GM23338 (cell line): ENCODE measurements at regions not wholly inside any gene's neighbourhood (a gene's known extent, or its start where the extent isn't known, plus 50 kb on each side); places are given as distances from the start of the nearest gene placed in this dataset.
A peak's percentile ranks its signal among the peaks of the same experiment; 100 is the strongest.

ENCODE experiments used
- ATAC-seq: fragments of 200-7000 bp; cut with Tn5 transposase; 3 replicates; pipeline ENCODE4 v1.9.1; 2020
- DNase-seq: peaks from one replicate; pipeline ENCODE4 v3.0.0-alpha.2; 2015; ENCODE audit warnings: low spot score
- H2AFZ ChIP-seq: fragments of 200-600 bp; sonication (generic); 2 replicates; pipeline ENCODE4 v1.8.0; 2016; ENCODE audit warnings: antibody characterized with exemption, mild to moderate bottlenecking, moderate library complexity
- H3F3A ChIP-seq: fragments of 200-600 bp; sonication (generic); replicated peaks from 2 replicates; pipeline ENCODE4 v1.8.0; 2017; ENCODE audit warnings: antibody characterized with exemption, mixed run types, low read depth
- H3K27ac ChIP-seq: fragments of 200-600 bp; sonication (generic); 2 replicates; pipeline ENCODE4 v1.6.1; 2016; ENCODE audit warnings: low read depth
- H3K27me3 ChIP-seq: fragments of 200-600 bp; sonication (generic); 2 replicates; pipeline ENCODE4 v1.8.0; 2016; ENCODE audit warnings: mild to moderate bottlenecking, mixed run types, moderate library complexity; ENCODE audit not compliant: insufficient read depth
- H3K36me3 ChIP-seq: fragments of 200-600 bp; sonication (generic); 2 replicates; pipeline ENCODE4 v1.8.0; 2016; ENCODE audit warnings: mild to moderate bottlenecking; ENCODE audit not compliant: insufficient read depth
- H3K4me1 ChIP-seq: fragments of 200-600 bp; sonication (generic); 2 replicates; pipeline ENCODE4 v1.8.0; 2016; ENCODE audit warnings: mild to moderate bottlenecking, moderate library complexity; ENCODE audit not compliant: insufficient read depth
- H3K4me2 ChIP-seq: fragments of 200-600 bp; sonication (generic); 2 replicates; pipeline ENCODE4 v1.7.1; 2017; ENCODE audit warnings: mixed run types
- H3K4me3 ChIP-seq: fragments of 200-600 bp; sonication (generic); 2 replicates; pipeline ENCODE4 v1.6.1; 2016; ENCODE audit warnings: mixed run types
- H3K79me2 ChIP-seq: fragments of 200-600 bp; sonication (generic); replicated peaks from 2 replicates; pipeline ENCODE4 v1.8.0; 2017; ENCODE audit warnings: mild to moderate bottlenecking; ENCODE audit not compliant: insufficient read depth
- H3K9me2 ChIP-seq: fragments of 200-600 bp; sonication (generic); 2 replicates; pipeline ENCODE4 v1.8.0; 2017; ENCODE audit not compliant: insufficient read depth
- H4K20me1 ChIP-seq: fragments of 200-600 bp; sonication (generic); replicated peaks from 2 replicates; pipeline ENCODE4 v1.8.0; 2017; ENCODE audit warnings: mild to moderate bottlenecking; ENCODE audit not compliant: insufficient read depth
- H3K27ac Mint-ChIP-seq: 2 replicates; pipeline ENCODE4 v1.8.0; 2020; ENCODE audit warnings: inconsistent platforms, mild to moderate bottlenecking, moderate library complexity, mixed read lengths
- H3K27me3 Mint-ChIP-seq: 3 replicates; pipeline ENCODE4 v1.8.0; 2022; ENCODE audit warnings: low read depth, mild to moderate bottlenecking, moderate library complexity, mixed read lengths, inconsistent platforms; ENCODE audit not compliant: insufficient read depth, poor library complexity
- H3K36me3 Mint-ChIP-seq: 3 replicates; pipeline ENCODE4 v1.8.0; 2021; ENCODE audit warnings: low read depth, mild to moderate bottlenecking, inconsistent platforms, moderate library complexity, mixed read lengths
- H3K4me1 Mint-ChIP-seq: 3 replicates; pipeline ENCODE4 v1.8.0; 2020; ENCODE audit warnings: mild to moderate bottlenecking, inconsistent platforms, mixed read lengths
- H3K4me3 Mint-ChIP-seq: 3 replicates; pipeline ENCODE4 v1.8.0; 2021; ENCODE audit warnings: moderate library complexity, mild to moderate bottlenecking, inconsistent platforms, mixed read lengths
- H3K9me3 Mint-ChIP-seq: 3 replicates; pipeline ENCODE4 v1.8.0; 2020; ENCODE audit warnings: moderate library complexity, mild to moderate bottlenecking, inconsistent platforms, mixed read lengths
- JUNB ChIP-seq: IDR thresholded peaks from one replicate; pipeline ENCODE4 v1.6.1; 2016; ENCODE audit warnings: antibody characterized with exemption; ENCODE audit not compliant: unreplicated experiment
- NANOG ChIP-seq: IDR thresholded peaks from 2 replicates; pipeline ENCODE4 v1.6.1; 2016; ENCODE audit warnings: antibody characterized with exemption, borderline replicate concordance
- STAT1 ChIP-seq: IDR thresholded peaks from one replicate; pipeline ENCODE4 v1.6.1; 2016; ENCODE audit warnings: antibody characterized with exemption; ENCODE audit not compliant: unreplicated experiment
- ZNF114 ChIP-seq: fragments of 250-450 bp; sonication (Bioruptor Pico); IDR thresholded peaks from 2 replicates; pipeline ENCODE4 v1.5.0; 2020; ENCODE audit warnings: mild to moderate bottlenecking, moderate library complexity
- TF ChIP-seq, protein P1 (sequence below): fragments of 250-450 bp; sonication (Bioruptor Pico); IDR thresholded peaks from 2 replicates; pipeline ENCODE4 v1.5.0; 2020; ENCODE audit warnings: mild to moderate bottlenecking, moderate library complexity
- TF ChIP-seq, protein P2 (sequence below), 2 experiments: fragments of 200-600 bp in 1 of 2; sonication (generic) in 1 of 2; conservative IDR thresholded peaks; 2 replicates each; pipeline versions ENCODE4 v1.5.1 to v1.6.1; 2016 to 2017; ENCODE audit warnings: antibody characterized with exemption in 2 of 2, low read depth in 2 of 2, mild to moderate bottlenecking in 2 of 2, moderate library complexity in 1 of 2
- TF ChIP-seq, protein P3 (sequence below): IDR thresholded peaks from one replicate; pipeline ENCODE4 v1.6.1; 2018; ENCODE audit warnings: antibody characterized with exemption; ENCODE audit not compliant: unreplicated experiment

DNA sequence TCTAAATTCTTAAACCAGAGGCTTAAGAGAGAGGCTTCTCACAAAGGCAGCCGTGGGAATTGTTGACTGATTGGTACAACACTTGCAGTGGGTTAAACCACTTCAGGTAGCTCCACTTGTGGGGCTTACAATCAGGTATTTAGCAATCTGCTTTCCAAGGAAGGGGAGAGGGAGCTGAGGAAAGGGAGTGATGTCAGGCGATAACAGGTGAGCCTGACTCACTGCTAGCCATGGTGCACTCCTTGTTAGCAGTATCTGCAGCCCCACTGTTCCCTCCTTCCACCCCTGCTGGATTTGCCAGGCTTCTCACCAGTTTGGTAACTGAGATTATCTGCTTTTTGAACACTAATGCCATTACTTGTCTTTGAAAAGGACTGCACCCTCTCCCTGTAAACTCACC, 1056.7 kb upstream of the FANCL start:
- H3K79me2 ChIP-seq = no peaks in the 10 kb centered on the region
- peaks cover 10% of the 10 kb centered on the region; the same call in 1 of the 2 replicates for H3K4me1 ChIP-seq
- H3K4me3 ChIP-seq = no peak overlapping the region
- TF ChIP-seq NANOG (no peak), STAT1 (no peak), JUNB (no peak), ZNF114 (no peak)
- TF ChIP-seq, protein P1, sequence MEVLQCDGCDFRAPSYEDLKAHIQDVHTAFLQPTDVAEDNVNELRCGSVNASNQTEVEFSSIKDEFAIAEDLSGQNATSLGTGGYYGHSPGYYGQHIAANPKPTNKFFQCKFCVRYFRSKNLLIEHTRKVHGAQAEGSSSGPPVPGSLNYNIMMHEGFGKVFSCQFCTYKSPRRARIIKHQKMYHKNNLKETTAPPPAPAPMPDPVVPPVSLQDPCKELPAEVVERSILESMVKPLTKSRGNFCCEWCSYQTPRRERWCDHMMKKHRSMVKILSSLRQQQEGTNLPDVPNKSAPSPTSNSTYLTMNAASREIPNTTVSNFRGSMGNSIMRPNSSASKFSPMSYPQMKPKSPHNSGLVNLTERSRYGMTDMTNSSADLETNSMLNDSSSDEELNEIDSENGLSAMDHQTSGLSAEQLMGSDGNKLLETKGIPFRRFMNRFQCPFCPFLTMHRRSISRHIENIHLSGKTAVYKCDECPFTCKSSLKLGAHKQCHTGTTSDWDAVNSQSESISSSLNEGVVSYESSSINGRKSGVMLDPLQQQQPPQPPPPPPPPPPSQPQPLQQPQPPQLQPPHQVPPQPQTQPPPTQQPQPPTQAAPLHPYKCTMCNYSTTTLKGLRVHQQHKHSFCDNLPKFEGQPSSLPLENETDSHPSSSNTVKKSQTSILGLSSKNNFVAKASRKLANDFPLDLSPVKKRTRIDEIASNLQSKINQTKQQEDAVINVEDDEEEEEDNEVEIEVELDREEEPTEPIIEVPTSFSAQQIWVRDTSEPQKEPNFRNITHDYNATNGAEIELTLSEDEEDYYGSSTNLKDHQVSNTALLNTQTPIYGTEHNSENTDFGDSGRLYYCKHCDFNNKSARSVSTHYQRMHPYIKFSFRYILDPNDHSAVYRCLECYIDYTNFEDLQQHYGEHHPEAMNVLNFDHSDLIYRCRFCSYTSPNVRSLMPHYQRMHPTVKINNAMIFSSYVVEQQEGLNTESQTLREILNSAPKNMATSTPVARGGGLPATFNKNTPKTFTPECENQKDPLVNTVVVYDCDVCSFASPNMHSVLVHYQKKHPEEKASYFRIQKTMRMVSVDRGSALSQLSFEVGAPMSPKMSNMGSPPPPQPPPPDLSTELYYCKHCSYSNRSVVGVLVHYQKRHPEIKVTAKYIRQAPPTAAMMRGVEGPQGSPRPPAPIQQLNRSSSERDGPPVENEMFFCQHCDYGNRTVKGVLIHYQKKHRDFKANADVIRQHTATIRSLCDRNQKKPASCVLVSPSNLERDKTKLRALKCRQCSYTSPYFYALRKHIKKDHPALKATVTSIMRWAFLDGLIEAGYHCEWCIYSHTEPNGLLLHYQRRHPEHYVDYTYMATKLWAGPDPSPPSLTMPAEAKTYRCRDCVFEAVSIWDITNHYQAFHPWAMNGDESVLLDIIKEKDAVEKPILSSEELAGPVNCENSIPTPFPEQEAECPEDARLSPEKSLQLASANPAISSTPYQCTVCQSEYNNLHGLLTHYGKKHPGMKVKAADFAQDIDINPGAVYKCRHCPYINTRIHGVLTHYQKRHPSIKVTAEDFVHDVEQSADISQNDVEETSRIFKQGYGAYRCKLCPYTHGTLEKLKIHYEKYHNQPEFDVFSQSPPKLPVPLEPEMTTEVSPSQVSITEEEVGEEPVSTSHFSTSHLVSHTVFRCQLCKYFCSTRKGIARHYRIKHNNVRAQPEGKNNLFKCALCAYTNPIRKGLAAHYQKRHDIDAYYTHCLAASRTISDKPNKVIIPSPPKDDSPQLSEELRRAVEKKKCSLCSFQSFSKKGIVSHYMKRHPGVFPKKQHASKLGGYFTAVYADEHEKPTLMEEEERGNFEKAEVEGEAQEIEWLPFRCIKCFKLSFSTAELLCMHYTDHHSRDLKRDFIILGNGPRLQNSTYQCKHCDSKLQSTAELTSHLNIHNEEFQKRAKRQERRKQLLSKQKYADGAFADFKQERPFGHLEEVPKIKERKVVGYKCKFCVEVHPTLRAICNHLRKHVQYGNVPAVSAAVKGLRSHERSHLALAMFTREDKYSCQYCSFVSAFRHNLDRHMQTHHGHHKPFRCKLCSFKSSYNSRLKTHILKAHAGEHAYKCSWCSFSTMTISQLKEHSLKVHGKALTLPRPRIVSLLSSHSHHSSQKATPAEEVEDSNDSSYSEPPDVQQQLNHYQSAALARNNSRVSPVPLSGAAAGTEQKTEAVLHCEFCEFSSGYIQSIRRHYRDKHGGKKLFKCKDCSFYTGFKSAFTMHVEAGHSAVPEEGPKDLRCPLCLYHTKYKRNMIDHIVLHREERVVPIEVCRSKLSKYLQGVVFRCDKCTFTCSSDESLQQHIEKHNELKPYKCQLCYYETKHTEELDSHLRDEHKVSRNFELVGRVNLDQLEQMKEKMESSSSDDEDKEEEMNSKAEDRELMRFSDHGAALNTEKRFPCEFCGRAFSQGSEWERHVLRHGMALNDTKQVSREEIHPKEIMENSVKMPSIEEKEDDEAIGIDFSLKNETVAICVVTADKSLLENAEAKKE (CRISPR knock-in tag) = no peak
- TF ChIP-seq, protein P2, sequence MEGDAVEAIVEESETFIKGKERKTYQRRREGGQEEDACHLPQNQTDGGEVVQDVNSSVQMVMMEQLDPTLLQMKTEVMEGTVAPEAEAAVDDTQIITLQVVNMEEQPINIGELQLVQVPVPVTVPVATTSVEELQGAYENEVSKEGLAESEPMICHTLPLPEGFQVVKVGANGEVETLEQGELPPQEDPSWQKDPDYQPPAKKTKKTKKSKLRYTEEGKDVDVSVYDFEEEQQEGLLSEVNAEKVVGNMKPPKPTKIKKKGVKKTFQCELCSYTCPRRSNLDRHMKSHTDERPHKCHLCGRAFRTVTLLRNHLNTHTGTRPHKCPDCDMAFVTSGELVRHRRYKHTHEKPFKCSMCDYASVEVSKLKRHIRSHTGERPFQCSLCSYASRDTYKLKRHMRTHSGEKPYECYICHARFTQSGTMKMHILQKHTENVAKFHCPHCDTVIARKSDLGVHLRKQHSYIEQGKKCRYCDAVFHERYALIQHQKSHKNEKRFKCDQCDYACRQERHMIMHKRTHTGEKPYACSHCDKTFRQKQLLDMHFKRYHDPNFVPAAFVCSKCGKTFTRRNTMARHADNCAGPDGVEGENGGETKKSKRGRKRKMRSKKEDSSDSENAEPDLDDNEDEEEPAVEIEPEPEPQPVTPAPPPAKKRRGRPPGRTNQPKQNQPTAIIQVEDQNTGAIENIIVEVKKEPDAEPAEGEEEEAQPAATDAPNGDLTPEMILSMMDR (conservative IDR thresholded peaks at IDR 0.05; ENCODE audit: low read depth in 2 of 2) = no peak
- TF ChIP-seq, protein P3, sequence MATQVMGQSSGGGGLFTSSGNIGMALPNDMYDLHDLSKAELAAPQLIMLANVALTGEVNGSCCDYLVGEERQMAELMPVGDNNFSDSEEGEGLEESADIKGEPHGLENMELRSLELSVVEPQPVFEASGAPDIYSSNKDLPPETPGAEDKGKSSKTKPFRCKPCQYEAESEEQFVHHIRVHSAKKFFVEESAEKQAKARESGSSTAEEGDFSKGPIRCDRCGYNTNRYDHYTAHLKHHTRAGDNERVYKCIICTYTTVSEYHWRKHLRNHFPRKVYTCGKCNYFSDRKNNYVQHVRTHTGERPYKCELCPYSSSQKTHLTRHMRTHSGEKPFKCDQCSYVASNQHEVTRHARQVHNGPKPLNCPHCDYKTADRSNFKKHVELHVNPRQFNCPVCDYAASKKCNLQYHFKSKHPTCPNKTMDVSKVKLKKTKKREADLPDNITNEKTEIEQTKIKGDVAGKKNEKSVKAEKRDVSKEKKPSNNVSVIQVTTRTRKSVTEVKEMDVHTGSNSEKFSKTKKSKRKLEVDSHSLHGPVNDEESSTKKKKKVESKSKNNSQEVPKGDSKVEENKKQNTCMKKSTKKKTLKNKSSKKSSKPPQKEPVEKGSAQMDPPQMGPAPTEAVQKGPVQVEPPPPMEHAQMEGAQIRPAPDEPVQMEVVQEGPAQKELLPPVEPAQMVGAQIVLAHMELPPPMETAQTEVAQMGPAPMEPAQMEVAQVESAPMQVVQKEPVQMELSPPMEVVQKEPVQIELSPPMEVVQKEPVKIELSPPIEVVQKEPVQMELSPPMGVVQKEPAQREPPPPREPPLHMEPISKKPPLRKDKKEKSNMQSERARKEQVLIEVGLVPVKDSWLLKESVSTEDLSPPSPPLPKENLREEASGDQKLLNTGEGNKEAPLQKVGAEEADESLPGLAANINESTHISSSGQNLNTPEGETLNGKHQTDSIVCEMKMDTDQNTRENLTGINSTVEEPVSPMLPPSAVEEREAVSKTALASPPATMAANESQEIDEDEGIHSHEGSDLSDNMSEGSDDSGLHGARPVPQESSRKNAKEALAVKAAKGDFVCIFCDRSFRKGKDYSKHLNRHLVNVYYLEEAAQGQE = no peak
- H3K27ac ChIP-seq = no peak overlapping the region
- H3K27me3 ChIP-seq = no peaks in the 10 kb centered on the region
- Mint-ChIP-seq H3K27ac (no peak overlapping the region), H3K27me3 (peaks cover 2% of the 10 kb centered on the region), H3K9me3 (no peaks in the 10 kb centered on the region), H3K4me3 (no peak overlapping the region), H3K36me3 (no peaks in the 10 kb centered on the region), H3K4me1 (peaks cover 13% of the 10 kb centered on the region; the same call in 2 of the 3 replicates)
- DNase-seq (no peak), ATAC-seq (no peak)
- H3K36me3 ChIP-seq = no peaks in the 10 kb centered on the region
- no peaks in the 10 kb centered on the region for H3F3A ChIP-seq
- H2AFZ ChIP-seq = peak overlapping the region; percentile 87
- no peak overlapping the region for H3K4me2 ChIP-seq
- no peaks in the 10 kb centered on the region for H4K20me1 ChIP-seq
- no peaks in the 10 kb centered on the region; the same call in 1 of the 2 replicates for H3K9me2 ChIP-seq
